IMR-90 (cell line): ENCODE measurements at regions not wholly inside any gene's neighbourhood (a gene's known extent, or its start where the extent isn't known, plus 50 kb on each side); places are given as distances from the start of the nearest gene placed in this dataset.

Experiments used
- ATAC-seq: fragments of 200-7000 bp; cut with Tn5 transposase; 2 replicates; pipeline ENCODE4 v1.9.1; 2020; ENCODE audit warnings: low read depth, mild to moderate bottlenecking, moderate library complexity
- BruUV-seq: library from RNA; stranded (reverse); fragments of 400-500 nt; replicated peaks from 2 replicates; lab custom pipeline; 2021; lab: Mats Ljungman, UMichigan
- CTCF ChIA-PET: fragments of 300-600 bp; formaldehyde crosslinking; extraction: SDS; loops from one replicate; lab custom pipeline; 2021; ENCODE audit warnings: antibody characterized with exemption; lab: Yijun Ruan, JAX
- POLR2A ChIA-PET: fragments of 300-600 bp; sonication (Branson Sonifier 250); formaldehyde crosslinking; loops from one replicate; lab custom pipeline; 2022; ENCODE audit warnings: antibody characterized with exemption; ENCODE audit not compliant: unreplicated experiment; lab: Charles Lee
- DNase-seq: peaks from one replicate; pipeline ENCODE4 v3.0.0; 2013
- H2AFZ ChIP-seq: replicated peaks from 2 replicates; pipeline ENCODE3; 2013; ENCODE audit warnings: low read length, mild to moderate bottlenecking; ENCODE audit not compliant: poor library complexity
- H2AK5ac ChIP-seq: 2 replicates; pipeline ENCODE4 v1.6.1; 2013; ENCODE audit warnings: low read depth, low read length, inconsistent platforms
- H2AK9ac ChIP-seq: replicated peaks from 2 replicates; pipeline ENCODE3; 2013; ENCODE audit warnings: mild to moderate bottlenecking, low read depth, low read length, moderate library complexity; ENCODE audit not compliant: poor library complexity
- H2BK120ac ChIP-seq: 2 replicates; pipeline ENCODE4 v1.6.1; 2013; ENCODE audit warnings: low read depth, low read length, inconsistent platforms
- H2BK15ac ChIP-seq: 3 replicates; pipeline ENCODE4 v1.6.1; 2013; ENCODE audit warnings: low read depth, low read length, inconsistent platforms
- H2BK20ac ChIP-seq: 2 replicates; pipeline ENCODE4 v1.6.1; 2013; ENCODE audit warnings: low read depth, mild to moderate bottlenecking, inconsistent platforms, low read length, moderate library complexity
- H2BK5ac ChIP-seq: 2 replicates; pipeline ENCODE4 v1.6.1; 2013; ENCODE audit warnings: mild to moderate bottlenecking, low read depth, low read length, inconsistent platforms; ENCODE audit not compliant: poor library complexity, severe bottlenecking
- H3K14ac ChIP-seq: replicated peaks from 2 replicates; pipeline ENCODE4 v1.6.1; 2013; ENCODE audit warnings: low read depth, low read length, inconsistent platforms
- H3K18ac ChIP-seq: 2 replicates; pipeline ENCODE4 v1.6.1; 2013; ENCODE audit warnings: low read depth, low read length, control low read depth
- H3K23ac ChIP-seq: 2 replicates; pipeline ENCODE4 v1.6.1; 2013; ENCODE audit warnings: low read depth, low read length, inconsistent platforms
- H3K27ac ChIP-seq: 2 replicates; pipeline ENCODE4 v1.5.1; 2013; ENCODE audit warnings: mild to moderate bottlenecking, control low read depth, low read length; ENCODE audit not compliant: insufficient read depth
- H3K27me3 ChIP-seq: 2 replicates; pipeline ENCODE4 v1.6.1; 2013; ENCODE audit warnings: low read length; ENCODE audit not compliant: control insufficient read depth, insufficient read depth
- H3K36me3 ChIP-seq: 2 replicates; pipeline ENCODE4 v1.6.1; 2013; ENCODE audit warnings: low read length, mixed read lengths; ENCODE audit not compliant: control insufficient read depth, insufficient read depth
- H3K4ac ChIP-seq: 2 replicates; pipeline ENCODE4 v1.6.1; 2013; ENCODE audit warnings: low read depth, low read length, inconsistent platforms
- H3K4me1 ChIP-seq: 2 replicates; pipeline ENCODE4 v1.6.1; 2013; ENCODE audit warnings: low read length, mixed read lengths; ENCODE audit not compliant: control insufficient read depth, insufficient read depth
- H3K4me2 ChIP-seq: 2 replicates; pipeline ENCODE4 v1.6.1; 2013; ENCODE audit warnings: low read depth, mild to moderate bottlenecking, control low read depth, low read length, moderate library complexity
- H3K4me3 ChIP-seq: 2 replicates; pipeline ENCODE4 v1.5.1; 2013; ENCODE audit warnings: low read depth, mild to moderate bottlenecking, control low read depth, low read length, moderate library complexity; ENCODE audit not compliant: insufficient read depth
- H3K56ac ChIP-seq: 2 replicates; pipeline ENCODE4 v1.6.1; 2013; ENCODE audit warnings: low read length, inconsistent platforms; ENCODE audit not compliant: insufficient read depth; ENCODE audit errors: extremely low read depth
- H3K79me1 ChIP-seq, 2 experiments: 2 replicates each; pipeline ENCODE4 v1.6.1; 2013; ENCODE audit warnings: low read length in 2 of 2, inconsistent platforms in 1 of 2, low read depth in 1 of 2
- H3K9ac ChIP-seq: 2 replicates; pipeline ENCODE4 v1.6.1; 2013; ENCODE audit warnings: low read depth, low read length, control low read depth
- H3K9me1 ChIP-seq: 2 replicates; pipeline ENCODE4 v1.6.1; 2013; ENCODE audit warnings: low read length, inconsistent platforms; ENCODE audit not compliant: insufficient read depth
- H3K9me3 ChIP-seq: 2 replicates; pipeline ENCODE4 v1.6.1; 2013; ENCODE audit warnings: low read length; ENCODE audit not compliant: control insufficient read depth, insufficient read depth
- H4K20me1 ChIP-seq: 2 replicates; pipeline ENCODE4 v1.6.1; 2013; ENCODE audit warnings: low read length, inconsistent platforms; ENCODE audit not compliant: insufficient read depth
- H4K5ac ChIP-seq: 2 replicates; pipeline ENCODE4 v1.6.1; 2013; ENCODE audit warnings: mild to moderate bottlenecking, low read depth, low read length, control low read depth
- H4K8ac ChIP-seq, 2 experiments: 2 replicates each; pipeline ENCODE4 v1.6.1; 2013; ENCODE audit warnings: low read depth in 2 of 2, low read length in 2 of 2, control low read depth in 1 of 2, inconsistent platforms in 1 of 2
- H4K91ac ChIP-seq: 2 replicates; pipeline ENCODE4 v1.6.1; 2013; ENCODE audit warnings: low read depth, low read length, inconsistent platforms; ENCODE audit not compliant: insufficient read depth
- BHLHE40 ChIP-seq: fragments of 150-350 bp; IDR thresholded peaks from 2 replicates; pipeline ENCODE4 v1.6.1; 2016; ENCODE audit warnings: mild to moderate bottlenecking, low read depth, low read length
- CEBPB ChIP-seq: IDR thresholded peaks from 2 replicates; pipeline ENCODE4 v1.6.1; 2012; ENCODE audit warnings: low read depth, low read length, improper control_type of control experiment
- CHD1 ChIP-seq: IDR thresholded peaks from 2 replicates; pipeline ENCODE4 v1.6.1; 2012; ENCODE audit warnings: low read depth, low read length, improper control_type of control experiment
- CTCF ChIP-seq: conservative IDR thresholded peaks from 2 replicates; pipeline ENCODE4 v1.5.1; 2012; ENCODE audit warnings: mild to moderate bottlenecking, low read depth, low read length, improper control_type of control experiment
- ELK1 ChIP-seq: fragments of 150-350 bp; IDR thresholded peaks from 2 replicates; pipeline ENCODE4 v1.6.1; 2016; ENCODE audit warnings: low read depth, mild to moderate bottlenecking, low read length, moderate library complexity, borderline replicate concordance
- FOS ChIP-seq: fragments of 150-350 bp; IDR thresholded peaks from 2 replicates; pipeline ENCODE4 v1.6.1; 2016; ENCODE audit warnings: low read depth, low read length
- MAFK ChIP-seq: IDR thresholded peaks from 2 replicates; pipeline ENCODE4 v1.6.1; 2012; ENCODE audit warnings: low read depth, low read length, improper control_type of control experiment
- MAZ ChIP-seq: IDR thresholded peaks from 2 replicates; pipeline ENCODE4 v1.6.1; 2012; ENCODE audit warnings: low read depth, mild to moderate bottlenecking, low read length, improper control_type of control experiment, moderate library complexity, borderline replicate concordance
- MXI1 ChIP-seq: IDR thresholded peaks from 2 replicates; pipeline ENCODE4 v1.6.1; 2012; ENCODE audit warnings: low read depth, mild to moderate bottlenecking, low read length, moderate library complexity, borderline replicate concordance
- NFE2L2 ChIP-seq: fragments of 150-350 bp; IDR thresholded peaks from 2 replicates; pipeline ENCODE4 v1.6.1; 2016; ENCODE audit warnings: low read depth, mild to moderate bottlenecking, low read length
- POLR2A ChIP-seq: IDR thresholded peaks from 2 replicates; pipeline ENCODE4 v1.6.1; 2012; ENCODE audit warnings: mild to moderate bottlenecking, low read depth, low read length
- RAD21 ChIP-seq: IDR thresholded peaks from 2 replicates; pipeline ENCODE4 v1.6.1; 2012; ENCODE audit warnings: low read length, improper control_type of control experiment
- RCOR1 ChIP-seq: IDR thresholded peaks from 2 replicates; pipeline ENCODE4 v1.6.1; 2012; ENCODE audit warnings: mild to moderate bottlenecking, low read length, improper control_type of control experiment; ENCODE audit not compliant: insufficient replicate concordance
- RFX5 ChIP-seq: IDR thresholded peaks from 2 replicates; pipeline ENCODE4 v1.8.0; 2012; ENCODE audit warnings: low read depth, mild to moderate bottlenecking, low read length, moderate library complexity
- SMC3 ChIP-seq: fragments of 150-350 bp; IDR thresholded peaks from 2 replicates; pipeline ENCODE4 v1.6.1; 2016; ENCODE audit warnings: low read depth, mild to moderate bottlenecking, antibody characterized with exemption, low read length, moderate library complexity
- USF2 ChIP-seq: fragments of 150-350 bp; IDR thresholded peaks from 2 replicates; pipeline ENCODE4 v1.6.1; 2017; ENCODE audit warnings: mild to moderate bottlenecking, antibody characterized with exemption, low read length, low read depth
- WGBS, 2 experiments: methylation state at CpG; one replicate each; pipeline versions ENCODE4 v1.1.5 to v1.1.7; 2013; ENCODE audit warnings: missing lambda C conversion rate in 2 of 2; ENCODE audit not compliant: insufficient read length in 1 of 2; ENCODE audit errors: extremely low coverage in 2 of 2; 5-methylcytosine and 5-hydroxymethylcytosine counted together
- dilution Hi-C: fragments of 300-500 bp; cut with HindIII; formaldehyde crosslinking; loops from one replicate; pipeline ENCODE4 v1.14.3; 2018; ENCODE audit warnings: low sequenced_read_pairs; ENCODE audit not compliant: unreplicated experiment
- in situ Hi-C: fragments of 300-500 bp; cut with MboI; formaldehyde crosslinking; loops from 3 replicates; pipeline ENCODE4 v1.14.3; 2019; ENCODE audit warnings: low sequenced_read_pairs, inconsistent platforms, mixed read lengths
- intact Hi-C: fragments of 100-400 bp; cut with micrococcal nuclease; formaldehyde crosslinking; loops from 2 replicates; pipeline ENCODE4 v1.10.0; 2022

GRCh38 chr21:16125274-16125673 lies 395.5 kb downstream of the USP25 start:
- no peak overlapping the region for H3K4me2 ChIP-seq
- H4K8ac ChIP-seq = 0 out of 4 replicates have a peak overlapping the region, but pooled peaks of 1 of the 2 experiments have one; percentile 4
- no peak overlapping the region for H4K91ac ChIP-seq
- no peak overlapping the region for H2BK15ac ChIP-seq
- no peak overlapping the region for H3K9ac ChIP-seq
- H3K18ac ChIP-seq = peak overlapping the region; percentile 55; the same call in 1 of the 2 replicates
- no peaks in the 10 kb centered on the region for H4K20me1 ChIP-seq
- TF ChIP-seq CEBPB (no peak), CTCF (no peak), MXI1 (no peak), MAZ (no peak), RCOR1 (no peak), MAFK (no peak), SMC3 (no peak), FOS (no peak), POLR2A (no peak), NFE2L2 (no peak), BHLHE40 (no peak), RFX5 (no peak), USF2 (no peak), RAD21 (no peak), ELK1 (no peak), CHD1 (no peak)
- DNase-seq = no peak
- no peak for ATAC-seq
- no peak overlapping the region for H3K14ac ChIP-seq
- H2BK5ac ChIP-seq = peak overlapping the region; percentile 76
- in situ Hi-C loops (no loop called here), intact Hi-C loops (no loop called here), dilution Hi-C loops (no loop called here)
- no peak overlapping the region for H2AK9ac ChIP-seq
- no peak overlapping the region for H3K23ac ChIP-seq
- no CpG with 5 or more reads among the region's 6 CpGs for WGBS, 2 experiments
- no peak overlapping the region for H2AFZ ChIP-seq
- no peaks in the 10 kb centered on the region for H3K36me3 ChIP-seq
- peak overlapping the region; percentile 26; the same call in 1 of the 2 replicates for H4K5ac ChIP-seq
- H3K79me1 ChIP-seq = no peaks in the 10 kb centered on the region
- ChIA-PET POLR2A (no interaction called here), CTCF (interaction anchor here (1.1 kb wide), 2 partner anchors 13 to 21 kb away, joined by 3 read pairs; no protein-coding TSS in a partner anchor)
- H3K56ac ChIP-seq = no peak overlapping the region
- no peaks in the 10 kb centered on the region for H3K9me1 ChIP-seq
- H2BK120ac ChIP-seq = peak overlapping the region; percentile 1; the same call in 1 of the 2 replicates
- H2BK20ac ChIP-seq = no peak overlapping the region
- no peak overlapping the region for H3K4ac ChIP-seq
- no peaks in the 10 kb centered on the region for H3K9me3 ChIP-seq
- no TSS peak for BruUV-seq
- H2AK5ac ChIP-seq = no peak overlapping the region; the same call in 1 of the 2 replicates
- H3K27me3 ChIP-seq = no peaks in the 10 kb centered on the region
- 0 out of 2 replicates have a peak, but pooled peaks cover 2% of the 10 kb centered on the region for H3K4me1 ChIP-seq
- H3K27ac ChIP-seq = no peak overlapping the region
- H3K4me3 ChIP-seq = no peak overlapping the region
